MG63 (cell line): ENCODE measurements at regions not wholly inside any gene's neighbourhood (a gene's known extent, or its start where the extent isn't known, plus 50 kb on each side); places are given as distances from the start of the nearest gene placed in this dataset.

ENCODE experiments used
- DNase-seq: peaks from one replicate; pipeline ENCODE4 v3.0.0-alpha.2; 2020
- H3K27me3 ChIP-seq: fragments of 250-450 bp; sonication (Bioruptor Pico); 2 replicates; pipeline ENCODE4 v1.5.1; 2020; ENCODE audit warnings: mild to moderate bottlenecking, moderate library complexity
- H3K36me3 ChIP-seq: fragments of 250-450 bp; sonication (Bioruptor Pico); 2 replicates; pipeline ENCODE4 v1.5.1; 2020; ENCODE audit warnings: mild to moderate bottlenecking, moderate library complexity
- H3K4me3 ChIP-seq: fragments of 250-450 bp; sonication (Bioruptor Pico); 2 replicates; pipeline ENCODE4 v1.5.1; 2020; ENCODE audit warnings: mild to moderate bottlenecking, moderate library complexity
- H3K9me3 ChIP-seq: fragments of 250-450 bp; sonication (Bioruptor Pico); 2 replicates; pipeline ENCODE4 v1.5.1; 2020; ENCODE audit warnings: mild to moderate bottlenecking, moderate library complexity

- no peak for DNase-seq
- H3K9me3 ChIP-seq: peaks cover 2% of the 10 kb centered on the region; the same call in 1 of the 2 replicates
- H3K27me3 ChIP-seq: no peaks in the 10 kb centered on the region
- H3K4me3 ChIP-seq: no peak overlapping the region
- H3K36me3 ChIP-seq: no peaks in the 10 kb centered on the region
These were observed 191.5 kb downstream of the ZBBX start for GRCh38 chr3:167188592-167188991.

- Histone ChIP-seq H3K36me3 (no peaks in the 10 kb centered on the region), H3K9me3 (peaks cover 2% of the 10 kb centered on the region; the same call in 1 of the 2 replicates), H3K27me3 (no peaks in the 10 kb centered on the region), H3K4me3 (no peak overlapping the region)
- no peak for DNase-seq
These were observed 192.9 kb downstream of the ZBBX start for GRCh38 chr3:167187221-167187620.

GRCh38 chr3:167184511-167184910, 195.6 kb downstream of the ZBBX start:
- no peak for DNase-seq

GRCh38 chr3:167172377-167172776, 207.7 kb downstream of the ZBBX start:
- Histone ChIP-seq H3K27me3 (no peaks in the 10 kb centered on the region), H3K36me3 (no peaks in the 10 kb centered on the region), H3K9me3 (peaks cover 3% of the 10 kb centered on the region; the same call in 1 of the 2 replicates), H3K4me3 (no peak overlapping the region)
- DNase-seq: no peak

More at GRCh38 chr3:167184511-167184910, 195.6 kb downstream of the ZBBX start:
- Histone ChIP-seq H3K27me3 (no peaks in the 10 kb centered on the region), H3K36me3 (no peaks in the 10 kb centered on the region), H3K4me3 (no peak overlapping the region), H3K9me3 (no peaks in the 10 kb centered on the region)

GRCh38 chr3:167167491-167167890, 212.6 kb downstream of the ZBBX start:
- DNase-seq: no peak
- no peaks in the 10 kb centered on the region for H3K27me3 ChIP-seq

GRCh38 chr3:167166594-167167253, 213.4 kb downstream of the ZBBX start:
- peak; percentile 33 for DNase-seq
- Histone ChIP-seq H3K4me3 (no peak overlapping the region), H3K36me3 (no peaks in the 10 kb centered on the region), H3K27me3 (no peaks in the 10 kb centered on the region), H3K9me3 (no peaks in the 10 kb centered on the region)

More at GRCh38 chr3:167167491-167167890, 212.6 kb downstream of the ZBBX start:
- no peak overlapping the region for H3K4me3 ChIP-seq
- H3K36me3 ChIP-seq: no peaks in the 10 kb centered on the region
- H3K9me3 ChIP-seq: no peaks in the 10 kb centered on the region

- no peaks in the 10 kb centered on the region for H3K36me3 ChIP-seq
- H3K4me3 ChIP-seq: no peak overlapping the region
- H3K9me3 ChIP-seq: no peaks in the 10 kb centered on the region
- DNase-seq: no peak
- no peaks in the 10 kb centered on the region for H3K27me3 ChIP-seq
These were observed 214.1 kb downstream of the ZBBX start for GRCh38 chr3:167166012-167166411.

- no peaks in the 10 kb centered on the region for H3K27me3 ChIP-seq
- H3K9me3 ChIP-seq: no peaks in the 10 kb centered on the region
- no peaks in the 10 kb centered on the region for H3K36me3 ChIP-seq
- no peak overlapping the region for H3K4me3 ChIP-seq
- DNase-seq: no peak
These were observed 216.5 kb downstream of the ZBBX start for GRCh38 chr3:167163580-167163979.

GRCh38 chr3:167162083-167162482, 218.0 kb downstream of the ZBBX start:
- H3K4me3 ChIP-seq: no peak overlapping the region
- no peak for DNase-seq
- H3K27me3 ChIP-seq: no peaks in the 10 kb centered on the region
- no peaks in the 10 kb centered on the region for H3K36me3 ChIP-seq
- H3K9me3 ChIP-seq: no peaks in the 10 kb centered on the region

GRCh38 chr3:167160781-167161180, 219.3 kb downstream of the ZBBX start:
- H3K36me3 ChIP-seq: no peaks in the 10 kb centered on the region
- H3K27me3 ChIP-seq: no peaks in the 10 kb centered on the region
- DNase-seq: no peak
- H3K9me3 ChIP-seq: no peaks in the 10 kb centered on the region; the same call in 1 of the 2 replicates
- H3K4me3 ChIP-seq: no peak overlapping the region

- DNase-seq: no peak
These were observed 228.5 kb downstream of the ZBBX start for GRCh38 chr3:167151636-167152035.

GRCh38 chr3:167148136-167148535, 232.0 kb downstream of the ZBBX start:
- no peak for DNase-seq
- Histone ChIP-seq H3K9me3 (no peaks in the 10 kb centered on the region; the same call in 1 of the 2 replicates), H3K27me3 (no peaks in the 10 kb centered on the region), H3K36me3 (no peaks in the 10 kb centered on the region), H3K4me3 (no peak overlapping the region)

More at GRCh38 chr3:167151636-167152035, 228.5 kb downstream of the ZBBX start:
- Histone ChIP-seq H3K27me3 (no peaks in the 10 kb centered on the region), H3K9me3 (no peaks in the 10 kb centered on the region; the same call in 1 of the 2 replicates), H3K4me3 (no peak overlapping the region), H3K36me3 (no peaks in the 10 kb centered on the region)

- Histone ChIP-seq H3K9me3 (no peaks in the 10 kb centered on the region; the same call in 1 of the 2 replicates), H3K4me3 (no peak overlapping the region), H3K36me3 (no peaks in the 10 kb centered on the region), H3K27me3 (no peaks in the 10 kb centered on the region)
- DNase-seq: no peak
These were observed 233.2 kb downstream of the ZBBX start for GRCh38 chr3:167146911-167147310.

- H3K4me3 ChIP-seq: no peak overlapping the region
- DNase-seq: no peak
- H3K36me3 ChIP-seq: no peaks in the 10 kb centered on the region
- no peaks in the 10 kb centered on the region for H3K9me3 ChIP-seq
- no peaks in the 10 kb centered on the region for H3K27me3 ChIP-seq
These were observed 254.3 kb downstream of the ZBBX start for GRCh38 chr3:167125612-167126407.

GRCh38 chr3:167120828-167121227, 259.3 kb downstream of the ZBBX start:
- H3K4me3 ChIP-seq: no peak overlapping the region
- H3K9me3 ChIP-seq: no peaks in the 10 kb centered on the region
- no peaks in the 10 kb centered on the region for H3K27me3 ChIP-seq
- H3K36me3 ChIP-seq: no peaks in the 10 kb centered on the region
- DNase-seq: no peak

- Histone ChIP-seq H3K9me3 (no peaks in the 10 kb centered on the region), H3K4me3 (no peak overlapping the region), H3K27me3 (no peaks in the 10 kb centered on the region), H3K36me3 (no peaks in the 10 kb centered on the region)
- DNase-seq: no peak
These were observed 263.8 kb downstream of the ZBBX start for GRCh38 chr3:167116120-167116922.
